Endothelial cell of umbilical vein (primary cell): ENCODE measurements at regions not wholly inside any gene's neighbourhood (a gene's known extent, or its start where the extent isn't known, plus 50 kb on each side); places are given as distances from the start of the nearest gene placed in this dataset.

Experiments
- BruUV-seq: library from RNA; stranded (reverse); fragments of 400-500 nt; replicated peaks from 2 replicates; lab custom pipeline; 2021; lab: Mats Ljungman, UMichigan
- CTCF ChIA-PET: fragments of 300-600, 350-600 bp; sonication (Branson Sonifier 250); formaldehyde crosslinking; loops from one replicate; lab custom pipeline; 2021; ENCODE audit warnings: antibody characterized with exemption, inconsistent platforms; lab: Charles Lee
- POLR2A ChIA-PET: fragments of 300-600, 350-600 bp; sonication (Branson Sonifier 250); formaldehyde crosslinking; loops from one replicate; lab custom pipeline; 2021; ENCODE audit warnings: antibody characterized with exemption, inconsistent platforms; lab: Charles Lee
- DNase-seq: peaks from one replicate; pipeline ENCODE4 v3.0.0-alpha.2; 2011; ENCODE audit warnings: low read depth, low spot score
- FAIRE-seq: peaks from 2 replicates; lab custom pipeline; 2011; peaks lifted over from hg19 to GRCh38; lab: Jason Lieb, UNC
- H2AFZ ChIP-seq: 2 replicates; pipeline ENCODE4 v1.6.0; 2012; ENCODE audit warnings: low read depth, low read length, control low read depth, inconsistent platforms
- H3K27ac ChIP-seq: 2 replicates; pipeline ENCODE4 v1.5.1; 2011; ENCODE audit warnings: low read depth, mild to moderate bottlenecking, control low read depth, low read length, moderate library complexity; ENCODE audit not compliant: insufficient read depth
- H3K27me3 ChIP-seq, 2 experiments: 2 replicates each; pipeline versions ENCODE4 v1.6.0 to v1.6.1; 2011; ENCODE audit warnings: low read length in 2 of 2, mixed read lengths in 1 of 2; ENCODE audit not compliant: control insufficient read depth in 2 of 2, insufficient read depth in 2 of 2
- H3K36me3 ChIP-seq, 2 experiments: 2 replicates in 1 of 2; 3 replicates in 1 of 2; pipeline ENCODE4 v1.5.1; 2011; ENCODE audit warnings: low read length in 2 of 2, mild to moderate bottlenecking in 1 of 2, moderate library complexity in 1 of 2; ENCODE audit not compliant: control insufficient read depth in 2 of 2, insufficient read depth in 2 of 2; ENCODE audit errors: extremely low read depth in 1 of 2
- H3K4me1 ChIP-seq: 3 replicates; pipeline ENCODE4 v1.5.1; 2011; ENCODE audit warnings: mild to moderate bottlenecking, low read length; ENCODE audit not compliant: control insufficient read depth, insufficient read depth; ENCODE audit errors: extremely low read depth
- H3K4me2 ChIP-seq: 2 replicates; pipeline ENCODE4 v1.6.1; 2011; ENCODE audit warnings: low read length, control low read depth, mixed read lengths; ENCODE audit not compliant: insufficient read depth
- H3K4me3 ChIP-seq, 3 experiments: fragments of 200-600 bp in 1 of 3; sonication (generic), shearing (Covaris generic) in 1 of 3; replicated peaks in 1 of 3; 2 replicates each; pipeline ENCODE4 v1.5.1; 2011 to 2016; ENCODE audit warnings: control low read depth in 3 of 3, low read length in 3 of 3, mild to moderate bottlenecking in 2 of 3, inconsistent platforms in 1 of 3, low read depth in 1 of 3, moderate library complexity in 1 of 3; ENCODE audit not compliant: insufficient read depth in 1 of 3
- H3K79me2 ChIP-seq: 2 replicates; pipeline ENCODE4 v1.6.0; 2012; ENCODE audit warnings: low read length, inconsistent platforms; ENCODE audit not compliant: control insufficient read depth, insufficient read depth
- H3K9ac ChIP-seq: replicated peaks from 2 replicates; pipeline ENCODE3; 2011; ENCODE audit warnings: low read length, control low read depth; ENCODE audit not compliant: insufficient read depth; ENCODE audit errors: extremely low read depth
- H3K9me1 ChIP-seq: replicated peaks from 3 replicates; pipeline ENCODE4 v1.6.0; 2011; ENCODE audit warnings: mild to moderate bottlenecking, low read length; ENCODE audit not compliant: control insufficient read depth, insufficient read depth; ENCODE audit errors: extremely low read depth
- H3K9me3 ChIP-seq: replicated peaks from 2 replicates; pipeline ENCODE4 v1.5.1; 2012; ENCODE audit warnings: low read length, inconsistent platforms; ENCODE audit not compliant: control insufficient read depth, insufficient read depth
- H4K20me1 ChIP-seq: replicated peaks from 2 replicates; pipeline ENCODE3; 2011; ENCODE audit warnings: mild to moderate bottlenecking, low read length; ENCODE audit not compliant: control insufficient read depth, insufficient read depth; ENCODE audit errors: extremely low read depth
- CTCF ChIP-seq, 2 donors: IDR thresholded peaks; 1 replicate in 1 of 2; 2 replicates in 1 of 2; pipeline ENCODE4 v1.5.1; 2011; ENCODE audit warnings: low read length in 2 of 2, mild to moderate bottlenecking in 2 of 2, moderate library complexity in 2 of 2, control low read depth in 1 of 2, inconsistent platforms in 1 of 2, low read depth in 1 of 2; ENCODE audit not compliant: insufficient read depth in 1 of 2; ENCODE audit errors: extremely low read depth in 1 of 2
- EZH2 ChIP-seq: IDR thresholded peaks from 2 replicates; pipeline ENCODE4 v1.6.1; 2012; ENCODE audit warnings: borderline replicate concordance, low read depth, mild to moderate bottlenecking, moderate library complexity, low read length, inconsistent platforms; ENCODE audit not compliant: severe bottlenecking
- FOS ChIP-seq: IDR thresholded peaks from 2 replicates; pipeline ENCODE4 v1.6.1; 2011; ENCODE audit warnings: mild to moderate bottlenecking, low read length, moderate library complexity, borderline replicate concordance; ENCODE audit not compliant: insufficient read depth
- GATA2 ChIP-seq: IDR thresholded peaks from 2 replicates; pipeline ENCODE4 v1.7.0; 2011; ENCODE audit warnings: low read depth, mild to moderate bottlenecking, moderate library complexity, mixed read lengths, low read length; ENCODE audit not compliant: insufficient read length, insufficient read depth
- JUN ChIP-seq: IDR thresholded peaks from 2 replicates; pipeline ENCODE4 v1.6.1; 2011; ENCODE audit warnings: borderline replicate concordance, low read depth; ENCODE audit not compliant: insufficient read length, insufficient read depth
- MYC ChIP-seq: IDR thresholded peaks from one replicate; pipeline ENCODE4 v1.6.1; 2011; ENCODE audit warnings: mild to moderate bottlenecking, low read depth, low read length
- POLR2A ChIP-seq: IDR thresholded peaks from 2 replicates; pipeline ENCODE4 v1.6.1; 2012; ENCODE audit warnings: low read depth, mild to moderate bottlenecking, control low read depth, low read length
- POLR2AphosphoS5 ChIP-seq: IDR thresholded peaks from 2 replicates; pipeline ENCODE4 v1.6.1; 2012; ENCODE audit warnings: low read depth, mild to moderate bottlenecking, control low read depth, low read length, moderate library complexity; ENCODE audit not compliant: insufficient read depth
- dilution Hi-C: fragments of 300-500 bp; cut with MboI; formaldehyde crosslinking; loops from one replicate; pipeline ENCODE4 v1.15.0; 2019; ENCODE audit warnings: low sequenced_read_pairs; ENCODE audit not compliant: extremely low pct_ligation_motif_present
- intact Hi-C: fragments of 100-400 bp; cut with micrococcal nuclease; formaldehyde crosslinking; loops from one replicate; pipeline ENCODE4 v1.10.0; 2022
- TF ChIP-seq, protein P1 (sequence below): IDR thresholded peaks from 2 replicates; pipeline ENCODE4 v1.6.1; 2011; ENCODE audit not compliant: insufficient read depth, insufficient read length

GRCh38 chrY:7502896-7503295 is 591.3 kb upstream of the AMELY start:
- Histone ChIP-seq H3K9me3 (no peaks in the 10 kb centered on the region), H2AFZ (no peak overlapping the region), H3K4me3 (no peak overlapping the region), H3K9ac (no peak overlapping the region), H3K4me1 (no peaks in the 10 kb centered on the region), H3K79me2 (no peaks in the 10 kb centered on the region), H4K20me1 (no peaks in the 10 kb centered on the region), H3K9me1 (no peaks in the 10 kb centered on the region), H3K4me2 (no peak overlapping the region), H3K27me3 (no peaks in the 10 kb centered on the region), H3K27ac (no peak overlapping the region), H3K36me3 (no peaks in the 10 kb centered on the region)
- FAIRE-seq (no peak), DNase-seq (no peak)
- intact Hi-C loops (no loop called here), dilution Hi-C loops (no loop called here)
- ChIA-PET POLR2A (no interaction called here), CTCF (no interaction called here)
- TF ChIP-seq POLR2AphosphoS5 (no peak), FOS (no peak), MYC (no peak), GATA2 (no peak), EZH2 (no peak), POLR2A (no peak)
- TF ChIP-seq, protein P1, sequence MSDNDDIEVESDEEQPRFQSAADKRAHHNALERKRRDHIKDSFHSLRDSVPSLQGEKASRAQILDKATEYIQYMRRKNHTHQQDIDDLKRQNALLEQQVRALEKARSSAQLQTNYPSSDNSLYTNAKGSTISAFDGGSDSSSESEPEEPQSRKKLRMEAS, result no peak
- BruUV-seq, result no TSS peak

GRCh38 chrY:7501236-7501635 is 589.7 kb upstream of the AMELY start:
- BruUV-seq, result no TSS peak
- DNase-seq, result no peak

More at GRCh38 chrY:7501236-7501635, 589.7 kb upstream of the AMELY start:
- no peak overlapping the region for H3K4me2 ChIP-seq
- H3K27me3 ChIP-seq, result no peaks in the 10 kb centered on the region
- no peak overlapping the region for H3K4me3 ChIP-seq
- H2AFZ ChIP-seq, result no peak overlapping the region
- no peak overlapping the region for H3K27ac ChIP-seq
- ChIA-PET CTCF (no interaction called here), POLR2A (no interaction called here)
- FAIRE-seq, result no peak
- H3K4me1 ChIP-seq, result no peaks in the 10 kb centered on the region
- TF ChIP-seq JUN (no peak), POLR2A (no peak), GATA2 (no peak), MYC (no peak), CTCF (IDR thresholded peaks at IDR 0.05; ENCODE audit: extremely low read depth in 1 of 2, insufficient read depth in 1 of 2, low read depth in 1 of 2, low read length in 2 of 2) (no peak), POLR2AphosphoS5 (no peak)
- H4K20me1 ChIP-seq, result no peaks in the 10 kb centered on the region
- H3K79me2 ChIP-seq, result no peaks in the 10 kb centered on the region
- no peak overlapping the region for H3K9ac ChIP-seq
- no peaks in the 10 kb centered on the region for H3K9me1 ChIP-seq
- dilution Hi-C loops (no loop called here), intact Hi-C loops (no loop called here)
- no peaks in the 10 kb centered on the region for H3K36me3 ChIP-seq
- H3K9me3 ChIP-seq, result no peaks in the 10 kb centered on the region
